Astrocyte (in vitro differentiated cells and primary cell): ENCODE measurements at regions not wholly inside any gene's neighbourhood (a gene's known extent, or its start where the extent isn't known, plus 50 kb on each side); places are given as distances from the start of the nearest gene placed in this dataset.

Source experiments
- CTCF ChIP-seq: IDR thresholded peaks from 2 replicates; pipeline ENCODE4 v1.5.1; 2011; ENCODE audit warnings: low read depth, mild to moderate bottlenecking, inconsistent platforms, low read length, moderate library complexity; ENCODE audit not compliant: insufficient read depth
- EZH2 ChIP-seq: IDR thresholded peaks from 2 replicates; pipeline ENCODE4 v1.6.1; 2012; ENCODE audit warnings: mild to moderate bottlenecking, low read length, inconsistent platforms; ENCODE audit not compliant: insufficient read depth

- TF ChIP-seq CTCF (no peak), EZH2 (no peak)
Observed at GRCh38 chr17:74123866-74124444, 79.5 kb upstream of the RPL38 start.
